Renal pelvis (tissue), 1 donor: ENCODE measurements at regions not wholly inside any gene's neighbourhood (a gene's known extent, or its start where the extent isn't known, plus 50 kb on each side); places are given as distances from the start of the nearest gene placed in this dataset.
A peak's percentile ranks its signal among the peaks of the same experiment; 100 is the strongest.

Experiments
- DNase-seq: peaks from one replicate; pipeline ENCODE4 v3.0.0-alpha.2; 2013

- DNase-seq: no peak
Observed at GRCh38 chr7:16061630-16062029, 359.7 kb downstream of the CRPPA start.

DNA sequence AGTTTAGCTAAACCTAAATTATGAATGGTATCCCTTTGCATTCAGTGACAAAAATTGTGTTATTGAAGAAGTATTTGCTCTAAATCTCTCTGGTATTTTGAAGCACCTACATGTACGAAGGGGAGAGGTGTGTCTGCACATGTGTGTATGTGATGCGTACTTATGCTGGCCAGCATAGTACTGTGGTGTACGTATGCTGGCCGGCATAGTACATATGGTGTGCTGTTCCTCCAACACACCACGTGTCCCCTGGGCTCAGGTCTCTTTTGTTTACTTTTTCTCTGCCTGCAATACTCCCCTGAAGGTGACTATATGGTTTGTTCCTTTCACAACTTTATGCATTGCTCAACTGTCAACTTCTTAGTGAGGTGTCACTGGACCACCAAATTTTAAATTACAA is 360.3 kb downstream of the CRPPA start:
- no peak for DNase-seq

GRCh38 chr7:16060502-16060901 is 360.8 kb downstream of the CRPPA start:
- DNase-seq: no peak

GRCh38 chr7:16055263-16055976 is 365.9 kb downstream of the CRPPA start:
- no peak for DNase-seq

DNA sequence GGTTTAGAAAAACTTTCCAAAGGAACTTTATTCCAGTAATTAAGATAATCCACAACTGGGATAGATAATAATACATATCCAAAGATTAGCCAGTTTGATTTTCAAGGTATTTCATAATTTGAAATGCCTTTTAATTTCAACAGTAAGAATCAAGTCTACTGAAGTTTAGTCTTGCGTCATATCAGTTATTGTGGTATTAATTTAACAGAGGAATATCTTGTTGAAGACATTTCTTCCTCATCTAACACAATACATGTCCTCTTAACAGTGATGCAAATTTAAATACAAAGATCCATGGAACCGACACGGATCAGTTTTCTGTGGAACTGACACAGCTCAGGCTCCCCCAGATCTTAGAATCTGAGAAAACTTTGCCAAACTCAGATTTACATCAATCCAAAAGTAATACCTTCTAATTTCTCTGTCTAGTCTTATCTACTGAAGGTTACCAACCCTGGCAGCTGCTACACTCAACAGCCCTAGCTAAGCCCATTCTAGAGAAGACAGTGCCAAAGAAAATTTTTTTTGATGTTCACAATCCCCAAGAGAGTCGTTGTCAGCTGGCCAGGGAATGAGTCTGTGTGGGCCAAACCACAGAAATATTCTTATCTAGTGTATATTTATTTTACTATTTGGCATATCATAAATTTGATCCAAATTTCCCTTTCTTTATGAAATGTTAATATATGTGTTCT is 365.2 kb upstream of the MEOX2 start:
- no peak for DNase-seq

- no peak for DNase-seq
Observed at GRCh38 chr7:16046041-16046440, 359.6 kb upstream of the MEOX2 start.

- no peak for DNase-seq
Observed at GRCh38 chr7:16045296-16045695, 358.8 kb upstream of the MEOX2 start.

DNA sequence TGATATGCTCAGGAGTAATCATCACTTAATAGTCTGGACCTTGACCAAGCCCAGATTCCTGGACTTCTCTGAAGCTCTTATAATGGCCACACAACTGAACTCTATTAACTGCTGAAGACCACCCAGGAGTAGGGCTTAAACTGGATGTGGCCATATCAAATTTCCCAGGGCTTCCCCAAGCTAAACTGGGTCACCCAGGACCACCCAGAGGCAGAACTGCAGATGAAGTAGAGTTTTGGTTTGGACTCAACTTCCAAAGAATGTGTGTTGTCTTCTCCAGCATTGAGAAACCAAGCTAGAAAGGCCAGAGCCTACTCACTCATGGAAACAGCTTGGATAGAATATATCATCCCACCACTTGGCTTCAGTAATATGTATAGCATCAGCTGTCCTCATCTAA is 358.2 kb upstream of the MEOX2 start:
- no peak for DNase-seq

DNA sequence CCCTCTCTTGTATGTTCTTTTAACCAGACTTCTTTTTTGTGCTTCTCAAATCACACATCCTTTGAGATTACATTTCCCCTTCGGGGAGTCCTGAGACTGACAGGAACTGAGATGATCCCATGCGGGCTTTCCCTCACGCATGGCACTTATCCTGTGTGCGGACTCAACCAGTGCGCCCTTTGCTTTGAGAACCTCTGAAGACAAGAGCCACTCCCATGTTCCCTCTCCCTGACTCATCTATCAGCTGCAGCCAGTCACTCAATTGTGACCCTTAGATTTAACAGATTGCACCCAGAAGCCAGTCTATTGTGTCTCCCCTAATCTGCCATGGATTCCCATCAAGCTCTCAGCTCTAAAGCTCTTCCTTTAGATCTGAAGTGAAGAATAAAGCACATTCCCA is 353.9 kb upstream of the MEOX2 start:
- no peak for DNase-seq

DNA sequence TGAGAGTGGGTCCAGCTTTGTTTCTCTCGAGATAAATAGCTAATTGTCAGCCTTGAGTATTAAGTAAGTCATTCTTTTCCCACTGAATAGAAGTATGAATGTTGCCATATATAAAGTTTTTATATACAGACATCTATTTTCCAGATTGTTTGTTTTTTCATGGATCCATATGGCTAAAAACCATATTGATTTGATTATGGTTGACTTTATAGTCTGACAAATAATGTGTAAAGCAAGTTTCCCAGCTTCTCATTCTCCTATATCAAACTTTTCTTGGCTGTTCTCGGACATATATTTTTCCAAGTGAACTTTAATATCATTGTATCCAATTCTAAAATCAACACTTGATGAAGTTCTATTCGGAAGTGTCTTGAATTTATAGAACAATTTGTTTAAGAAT is 352.4 kb upstream of the MEOX2 start:
- no peak for DNase-seq

- no peak for DNase-seq
Observed at GRCh38 chr7:16035392-16035791, 348.9 kb upstream of the MEOX2 start.

DNA sequence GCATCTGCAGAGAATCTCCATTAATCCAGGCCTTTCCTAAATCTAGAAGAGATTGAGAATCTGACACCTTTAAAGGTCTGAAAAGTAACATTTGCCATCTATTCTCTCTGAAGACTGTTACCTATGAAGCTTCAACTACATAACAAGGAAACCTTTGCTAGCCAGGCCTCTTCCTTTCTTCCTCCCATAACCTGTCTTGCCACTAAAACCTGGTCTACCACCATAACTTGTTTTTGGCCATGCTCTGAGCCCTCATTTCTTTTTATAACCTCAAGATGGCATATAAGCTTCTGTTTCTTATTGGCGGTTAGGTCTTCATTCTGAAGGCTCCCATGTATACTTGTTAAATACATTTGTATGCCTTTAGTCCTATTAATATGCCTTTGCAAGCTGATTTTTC is 348.4 kb upstream of the MEOX2 start:
- no peak for DNase-seq

DNA sequence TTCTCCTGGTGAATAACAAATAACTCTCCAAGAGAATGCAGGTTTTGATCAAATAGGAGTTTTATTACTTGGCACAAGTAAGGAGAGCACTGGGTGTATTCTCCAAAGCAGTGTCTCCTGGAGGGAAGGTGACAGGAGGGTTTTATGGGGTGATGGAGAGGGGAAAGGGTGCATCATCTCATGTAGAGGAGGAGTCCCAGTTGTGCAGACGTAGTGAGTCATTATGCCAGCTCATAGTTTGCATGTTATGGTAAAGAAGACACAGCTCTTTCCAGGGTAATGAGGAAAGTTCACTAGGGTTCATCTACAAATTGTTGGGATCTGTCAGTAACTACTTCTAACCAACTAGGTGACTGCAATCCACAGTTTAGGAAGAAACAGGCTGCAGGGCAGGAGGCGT is 347.9 kb upstream of the MEOX2 start:
- no peak for DNase-seq

GRCh38 chr7:16033233-16033632 is 346.8 kb upstream of the MEOX2 start:
- DNase-seq: no peak

DNA sequence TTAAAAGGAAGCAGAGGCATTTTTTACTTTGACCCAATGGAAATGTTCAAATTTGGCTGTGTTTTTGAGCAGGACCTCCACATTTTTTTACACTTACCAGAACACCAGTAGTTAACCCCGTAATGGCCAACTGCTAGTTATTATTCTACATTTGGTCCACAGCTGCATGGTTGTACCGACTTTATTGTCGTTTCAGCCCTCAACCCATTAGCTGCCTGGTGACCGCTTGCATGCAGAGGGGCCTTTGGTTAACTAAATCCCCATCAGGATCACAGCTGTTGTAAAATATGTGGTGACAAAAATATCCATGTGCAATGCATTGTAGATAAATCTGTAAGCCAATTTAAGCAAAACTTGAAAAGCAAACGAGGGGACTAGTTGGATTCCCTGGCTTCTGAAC is 342.2 kb upstream of the MEOX2 start:
- DNase-seq: no peak

DNA sequence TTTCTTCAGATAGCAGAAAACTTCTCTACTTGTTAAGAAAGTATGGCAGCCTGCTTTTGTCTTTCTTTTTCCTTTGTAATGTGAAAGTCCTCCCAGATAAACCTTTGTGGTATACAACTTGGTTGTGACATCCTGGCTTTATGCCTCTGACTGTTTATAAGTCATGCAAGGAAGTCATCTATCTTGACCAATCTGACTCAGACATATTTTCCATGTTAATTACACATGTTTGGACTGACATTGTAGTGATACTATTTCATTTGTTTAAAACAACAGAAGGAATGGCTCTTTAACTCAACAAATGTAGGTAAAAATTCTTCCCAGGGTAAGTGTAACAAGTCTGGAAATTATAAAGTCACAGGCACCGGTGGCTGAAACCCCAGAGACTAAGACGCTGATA is 341.6 kb upstream of the MEOX2 start:
- DNase-seq: peak; percentile 19

GRCh38 chr7:16027396-16027795 is 340.9 kb upstream of the MEOX2 start:
- no peak for DNase-seq

DNA sequence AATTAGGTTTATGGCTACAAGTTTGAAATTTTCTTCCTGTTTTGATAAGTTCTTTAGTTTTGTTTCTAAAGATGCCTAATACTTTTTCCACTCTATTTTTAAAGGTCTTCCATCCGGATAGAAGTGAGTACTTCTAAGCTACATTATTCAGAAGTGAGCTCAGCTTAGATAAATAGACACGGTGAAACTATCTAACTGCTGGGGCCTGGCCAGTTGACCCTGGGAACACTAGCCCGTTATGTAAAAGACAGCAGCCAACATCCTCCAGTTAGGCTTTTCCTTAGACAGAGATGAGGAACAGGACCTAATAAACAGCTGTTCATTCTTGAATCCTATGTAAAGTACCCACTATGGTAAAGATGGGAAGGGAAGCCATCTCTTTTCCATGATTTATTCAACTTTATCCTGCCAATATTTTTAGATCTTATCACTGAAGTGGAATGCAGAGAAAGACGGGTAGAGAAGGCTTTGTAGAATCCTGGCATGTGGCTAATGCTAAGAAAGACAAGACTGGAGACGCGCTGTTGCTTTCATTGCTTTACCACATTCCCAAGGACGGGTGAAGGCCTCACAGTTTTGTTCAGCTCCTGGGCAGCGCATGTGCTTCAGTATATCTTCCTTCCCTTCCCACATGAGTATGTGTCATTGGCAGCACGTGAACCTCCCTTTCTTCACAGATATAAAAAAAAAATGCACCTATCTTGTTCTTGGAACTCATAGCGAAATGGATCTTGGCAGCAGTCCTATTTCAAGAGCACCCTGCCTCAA is 340.0 kb upstream of the MEOX2 start:
- no peak for DNase-seq

- no peak for DNase-seq
Observed at GRCh38 chr7:16025696-16026095, 339.2 kb upstream of the MEOX2 start.

DNA sequence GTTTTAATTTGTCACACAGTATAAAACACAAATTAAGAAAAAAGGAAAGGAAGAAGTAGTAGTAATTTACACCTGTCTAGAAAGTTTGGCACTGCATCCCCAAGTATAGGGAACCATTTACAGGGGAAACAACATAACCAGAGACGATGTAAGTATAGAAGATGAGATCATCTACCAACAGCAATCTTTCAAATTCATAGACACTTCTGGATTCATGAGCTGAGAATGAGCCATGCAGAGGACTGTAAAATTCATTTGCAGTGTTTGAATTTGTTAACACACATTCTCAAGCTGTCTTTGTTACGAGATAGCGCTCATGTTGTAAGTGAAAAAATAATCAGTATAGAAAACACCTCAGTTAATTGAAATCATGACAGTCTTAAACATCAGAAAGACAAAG is 337.0 kb upstream of the MEOX2 start:
- no peak for DNase-seq

GRCh38 chr7:16023046-16023445 is 336.6 kb upstream of the MEOX2 start:
- no peak for DNase-seq

- no peak for DNase-seq
Observed at GRCh38 chr7:16021851-16022250, 335.4 kb upstream of the MEOX2 start.

- no peak for DNase-seq
Observed at GRCh38 chr7:16015981-16016380, 329.5 kb upstream of the MEOX2 start.
